ENCODE measurements at regions not wholly inside any gene's neighbourhood (a gene's known extent, or its start where the extent isn't known, plus 50 kb on each side); places are given as distances from the start of the nearest gene placed in this dataset.
"Not testable (repeated sequence)": the region's sequence is repeated elsewhere in the genome, so short reads cannot be mapped to it uniquely, and the experiment has no call there.

DNA sequence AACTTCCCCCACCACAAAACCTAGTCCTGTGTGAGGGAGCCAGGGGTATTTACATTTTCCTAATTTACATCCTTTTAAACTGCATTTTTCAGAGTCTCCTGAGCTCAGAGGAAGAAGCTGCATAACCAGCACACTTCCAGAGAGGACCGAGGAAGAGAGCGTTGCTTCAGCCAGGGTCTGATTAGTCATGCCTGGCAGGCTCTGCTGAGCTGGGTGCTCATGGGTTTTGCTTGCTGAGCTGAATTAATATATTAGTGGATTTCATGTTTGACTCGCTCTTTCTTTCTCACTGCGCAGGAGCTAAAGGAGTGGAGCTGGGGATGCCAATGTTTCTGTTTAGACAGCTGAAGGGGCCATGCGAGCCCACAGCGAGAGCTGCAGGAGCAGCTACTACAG lies 539.3 kb upstream of the B3GAT1 start:
- Mint-ChIP-seq H3K27me3 (peaks cover 7% of the 10 kb centered on the region), H3K27ac (no peak overlapping the region), H3K9me3 (ENCODE audit: low read depth) (no peaks in the 10 kb centered on the region), H3K4me1 (ENCODE audit: low read depth) (no peaks in the 10 kb centered on the region), H3K36me3 (no peaks in the 10 kb centered on the region), H3K4me3 (no peak overlapping the region)

DNA sequence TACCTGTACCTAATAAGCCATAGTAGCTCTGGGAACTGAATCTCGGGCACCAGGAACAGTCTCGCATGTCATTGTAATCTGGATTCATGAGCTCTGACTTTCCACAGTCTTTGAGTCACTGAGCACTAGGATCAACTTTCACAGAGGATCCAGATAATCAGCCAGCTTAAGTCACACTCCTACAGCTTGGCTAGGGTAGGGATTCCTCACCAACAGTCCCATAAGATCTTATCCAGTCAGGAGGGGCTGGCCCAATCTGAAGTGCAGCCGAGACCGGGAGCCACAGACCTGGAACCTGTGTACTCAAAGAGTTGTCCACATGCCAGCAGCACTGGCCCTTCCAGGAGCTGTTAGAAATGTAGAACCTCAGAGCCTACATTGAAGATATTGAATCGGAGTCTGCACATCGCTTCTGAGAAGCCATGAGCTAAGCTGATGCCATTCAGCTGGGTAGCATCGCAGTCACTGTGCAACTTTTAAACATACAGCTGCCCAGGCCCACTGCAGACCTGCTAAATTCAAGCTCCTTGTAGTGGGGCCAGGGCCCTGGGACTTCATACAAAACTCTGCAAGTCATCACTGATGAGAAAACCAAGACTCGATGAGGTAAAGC lies 538.8 kb upstream of the B3GAT1 start:
- no peaks in the 10 kb centered on the region for H3K9me3 Mint-ChIP-seq (ENCODE audit: low read depth)

DNA sequence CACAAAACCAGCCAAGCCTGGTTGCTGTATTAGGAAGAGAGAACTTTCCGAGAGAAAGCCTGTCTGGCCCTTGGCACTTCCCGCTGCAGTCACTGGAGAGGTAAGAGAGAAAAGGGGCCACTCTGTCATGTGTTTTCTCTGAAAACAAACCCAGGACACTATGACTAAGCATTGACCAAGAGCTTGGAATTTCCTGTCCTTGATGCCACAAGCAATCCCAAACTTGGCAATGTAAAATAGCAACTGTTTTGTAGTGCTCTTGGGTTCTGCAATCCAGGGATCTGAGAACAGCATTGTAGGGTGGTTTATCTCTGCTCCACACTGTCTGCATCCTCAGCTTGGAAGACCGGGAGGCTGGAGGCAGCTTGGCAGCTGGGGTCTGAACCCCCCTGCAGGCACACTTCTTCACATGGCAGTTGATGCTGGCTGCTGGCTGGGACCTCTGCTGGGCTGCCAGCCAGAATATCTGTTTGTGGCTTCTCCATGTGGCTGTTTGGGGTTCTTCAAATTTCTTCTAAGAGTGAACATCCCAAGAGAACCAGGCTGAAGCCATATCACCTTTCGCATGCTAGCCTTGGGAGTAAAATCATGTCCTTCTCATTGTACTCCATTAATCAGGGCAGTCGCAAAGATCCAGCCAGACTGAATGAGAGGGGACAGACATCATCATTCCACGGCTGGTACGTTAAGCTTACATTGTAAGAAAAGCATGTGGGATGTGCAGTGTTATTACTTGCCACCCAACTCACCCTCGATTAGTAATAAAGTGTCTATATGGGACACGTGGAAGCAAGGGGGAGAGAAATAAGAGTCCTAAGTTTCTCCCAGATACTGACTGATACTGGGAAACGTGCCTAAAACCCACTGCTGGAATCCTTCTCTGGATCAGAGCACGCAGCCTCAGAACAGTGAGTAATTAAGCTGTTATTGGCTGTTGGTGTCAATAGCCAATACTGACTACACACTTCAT lies 537.4 kb upstream of the B3GAT1 start:
- Mint-ChIP-seq H3K27ac (no peak overlapping the region), H3K36me3 (no peaks in the 10 kb centered on the region), H3K27me3 (peaks cover 7% of the 10 kb centered on the region), H3K4me1 (ENCODE audit: low read depth) (no peaks in the 10 kb centered on the region), H3K9me3 (ENCODE audit: low read depth) (no peaks in the 10 kb centered on the region), H3K4me3 (no peak overlapping the region)

More for the DNA sequence above, 538.8 kb upstream of the B3GAT1 start:
- Mint-ChIP-seq H3K27me3 (peaks cover 7% of the 10 kb centered on the region), H3K27ac (no peak overlapping the region), H3K4me3 (no peak overlapping the region), H3K4me1 (ENCODE audit: low read depth) (no peaks in the 10 kb centered on the region), H3K36me3 (no peaks in the 10 kb centered on the region)

DNA sequence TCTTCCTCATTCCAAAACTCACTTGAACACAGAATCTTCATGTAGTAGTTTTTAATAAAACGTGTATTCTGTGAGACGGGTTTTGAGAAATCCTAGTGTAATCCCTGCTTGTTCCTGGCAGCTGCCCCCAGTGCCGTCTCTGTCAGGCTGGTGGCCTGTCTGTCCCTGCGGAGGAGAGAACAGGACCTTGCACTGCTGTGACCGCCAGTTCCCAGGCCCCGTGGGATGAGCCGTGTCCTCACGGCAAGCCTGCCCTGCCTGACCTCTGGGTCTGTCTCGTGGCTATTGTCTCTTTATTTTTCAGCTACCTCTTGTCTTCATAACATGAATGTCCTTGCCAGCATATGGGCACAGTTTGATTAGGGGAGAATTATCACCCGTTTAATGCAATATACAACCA lies 535.5 kb upstream of the B3GAT1 start:
- Mint-ChIP-seq H3K27me3 (peaks cover 8% of the 10 kb centered on the region), H3K4me3 (no peak overlapping the region), H3K4me1 (ENCODE audit: low read depth) (no peaks in the 10 kb centered on the region), H3K36me3 (no peaks in the 10 kb centered on the region), H3K9me3 (ENCODE audit: low read depth) (no peaks in the 10 kb centered on the region), H3K27ac (no peak overlapping the region)

DNA sequence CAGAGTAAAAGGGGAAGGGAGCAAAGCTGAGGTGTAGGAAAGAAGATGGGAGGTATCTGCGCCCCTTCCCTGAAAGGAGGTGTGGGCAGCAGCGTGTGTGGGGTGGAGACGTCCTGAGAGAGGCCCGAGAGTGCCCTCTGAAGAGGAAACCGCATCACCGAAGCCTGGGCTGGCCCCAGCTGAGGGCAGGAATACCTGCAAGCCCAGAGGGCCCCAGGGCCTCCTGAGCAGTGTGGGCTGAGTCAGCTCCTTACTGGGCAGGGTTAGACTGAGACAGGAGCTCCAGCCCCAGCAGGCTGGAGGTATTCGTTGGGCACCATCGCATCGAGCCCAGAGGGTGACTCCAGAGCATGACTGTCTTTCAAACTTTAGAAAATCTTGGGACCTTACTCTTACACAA lies 534.0 kb upstream of the B3GAT1 start:
- Mint-ChIP-seq H3K9me3 (ENCODE audit: low read depth) (no peaks in the 10 kb centered on the region), H3K4me1 (ENCODE audit: low read depth) (no peaks in the 10 kb centered on the region), H3K36me3 (no peaks in the 10 kb centered on the region), H3K4me3 (no peak overlapping the region), H3K27ac (no peak overlapping the region), H3K27me3 (peaks cover 8% of the 10 kb centered on the region)

DNA sequence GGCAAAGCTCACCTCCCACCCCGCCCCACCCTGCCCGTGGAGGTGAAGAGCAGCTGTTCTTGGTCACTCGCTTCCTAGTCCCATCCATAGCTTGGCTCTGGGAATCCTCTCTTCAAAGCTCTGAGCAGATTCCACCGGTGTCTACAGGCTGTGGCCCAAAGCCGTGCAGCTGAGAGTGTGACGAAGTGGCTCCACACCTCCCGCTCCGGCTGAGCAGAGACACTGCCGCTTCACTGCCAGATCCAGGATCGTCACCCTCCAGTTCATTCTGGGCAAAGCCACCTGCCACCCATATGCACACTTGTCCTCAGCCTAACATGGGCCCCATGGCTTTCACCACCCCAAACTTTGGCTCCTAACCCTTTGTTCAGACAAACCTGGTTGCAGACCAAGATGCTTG lies 532.9 kb upstream of the B3GAT1 start:
- Mint-ChIP-seq H3K9me3 (ENCODE audit: low read depth) (no peaks in the 10 kb centered on the region), H3K27me3 (peaks cover 9% of the 10 kb centered on the region), H3K4me1 (ENCODE audit: low read depth) (no peaks in the 10 kb centered on the region), H3K27ac (no peak overlapping the region), H3K4me3 (no peak overlapping the region), H3K36me3 (no peaks in the 10 kb centered on the region)

DNA sequence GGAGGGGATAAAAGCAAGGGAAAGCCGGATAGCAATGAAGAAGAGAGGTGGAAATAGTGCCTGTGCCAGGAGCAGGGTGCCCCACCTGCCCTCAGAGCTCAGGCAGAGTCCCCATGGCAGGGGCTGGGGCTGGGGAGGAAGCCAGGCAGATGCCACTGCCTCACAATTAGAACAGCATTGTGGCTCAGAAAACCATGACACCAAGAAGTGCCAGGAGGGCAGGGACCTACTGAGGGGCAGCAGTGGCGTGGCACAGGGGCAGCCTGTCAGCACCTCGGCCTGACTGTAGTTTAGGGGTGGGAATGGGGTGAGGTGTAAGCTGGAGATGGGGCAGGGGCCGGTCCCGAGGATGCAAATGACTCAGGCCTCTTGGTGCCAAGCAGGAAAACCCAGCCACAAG lies 532.1 kb upstream of the B3GAT1 start:
- Mint-ChIP-seq H3K4me1 (ENCODE audit: low read depth) (no peaks in the 10 kb centered on the region), H3K36me3 (no peaks in the 10 kb centered on the region), H3K27me3 (peaks cover 9% of the 10 kb centered on the region), H3K4me3 (no peak overlapping the region), H3K9me3 (ENCODE audit: low read depth) (no peaks in the 10 kb centered on the region), H3K27ac (no peak overlapping the region)

DNA sequence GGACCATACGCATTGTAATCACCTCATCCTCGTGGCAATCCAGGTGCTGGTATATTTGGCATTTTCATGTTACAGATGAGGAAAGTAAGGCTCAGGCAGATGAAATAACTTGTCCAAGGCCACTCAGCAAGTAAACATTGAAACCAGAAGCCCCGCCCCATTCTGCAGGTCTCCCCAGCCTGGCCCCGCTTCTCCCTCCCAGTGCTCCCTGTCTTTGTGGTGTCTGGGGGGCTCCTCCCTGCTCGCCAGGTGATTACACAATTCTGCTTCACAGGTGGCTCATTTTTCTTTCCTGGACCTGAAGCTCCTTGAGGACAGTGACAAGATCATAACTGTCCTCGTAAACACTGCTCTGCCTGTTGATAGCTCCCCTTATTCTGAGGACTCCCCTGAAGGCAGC lies 531.5 kb upstream of the B3GAT1 start:
- Mint-ChIP-seq H3K4me1 (ENCODE audit: low read depth) (no peaks in the 10 kb centered on the region), H3K4me3 (no peak overlapping the region), H3K9me3 (ENCODE audit: low read depth) (no peaks in the 10 kb centered on the region), H3K27me3 (peaks cover 9% of the 10 kb centered on the region), H3K27ac (no peak overlapping the region), H3K36me3 (no peaks in the 10 kb centered on the region)

DNA sequence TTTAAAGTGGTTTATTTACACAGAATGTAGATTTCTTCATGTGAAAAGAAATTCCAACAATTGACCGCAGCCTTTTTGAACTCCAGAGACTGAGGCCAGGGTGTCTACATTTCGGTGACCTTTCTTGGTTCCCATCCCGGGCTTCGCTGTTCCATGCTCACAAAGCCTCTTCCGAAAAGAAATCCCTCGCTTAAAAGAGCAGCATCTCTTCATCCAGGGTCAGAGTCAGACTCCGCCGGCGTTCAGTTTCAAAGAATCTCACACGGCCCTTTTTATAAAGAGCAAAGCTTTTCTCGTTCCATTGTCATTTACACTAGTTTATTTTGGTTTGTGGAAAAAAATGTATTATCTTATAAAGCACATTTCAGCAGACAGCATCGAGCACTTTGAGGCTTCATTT lies 530.6 kb upstream of the B3GAT1 start:
- H3K27me3 Mint-ChIP-seq = peaks cover 8% of the 10 kb centered on the region
- no peaks in the 10 kb centered on the region for H3K9me3 Mint-ChIP-seq (ENCODE audit: low read depth)
- no peak overlapping the region for H3K27ac Mint-ChIP-seq
- H3K4me1 Mint-ChIP-seq (ENCODE audit: low read depth) = no peaks in the 10 kb centered on the region
- no peak overlapping the region for H3K4me3 Mint-ChIP-seq
- H3K36me3 Mint-ChIP-seq = no peaks in the 10 kb centered on the region

DNA sequence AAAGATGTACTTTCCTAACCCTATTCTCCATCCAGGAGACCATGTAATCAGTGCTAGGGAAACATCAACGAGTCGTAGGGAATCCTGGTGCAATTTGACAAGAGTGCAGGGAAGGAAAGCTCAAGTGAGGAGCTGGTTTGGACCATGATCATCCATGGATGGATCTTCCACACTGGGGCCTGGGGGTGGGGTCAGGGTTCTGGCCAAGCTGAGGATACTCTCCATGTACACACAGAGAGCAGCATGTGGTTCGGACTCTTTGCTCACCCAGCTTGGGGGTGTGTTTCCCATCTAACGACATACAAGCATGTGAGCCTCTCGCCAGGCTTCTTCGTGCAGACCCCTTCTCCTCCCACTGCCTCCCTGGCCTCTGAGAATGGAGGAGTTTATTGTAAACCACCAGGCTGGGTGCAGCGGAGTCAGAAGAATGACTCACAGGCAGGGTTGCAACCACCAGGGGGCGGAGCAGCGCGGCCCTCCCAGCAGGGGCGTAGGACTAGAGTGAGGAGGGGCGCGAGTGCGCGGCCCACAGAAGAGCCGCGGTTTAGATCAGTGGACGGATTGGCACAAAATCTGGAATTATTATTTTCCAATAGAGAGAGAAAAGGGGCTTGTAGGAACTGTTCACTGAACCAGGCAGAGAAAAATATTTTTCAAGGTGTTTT lies 530.0 kb upstream of the B3GAT1 start:
- H3K4me3 Mint-ChIP-seq; H3K9me3 Mint-ChIP-seq (ENCODE audit: low read depth); H3K27ac Mint-ChIP-seq; H3K27me3 Mint-ChIP-seq; H3K4me1 Mint-ChIP-seq (ENCODE audit: low read depth); H3K36me3 Mint-ChIP-seq: not testable (repeated sequence)

DNA sequence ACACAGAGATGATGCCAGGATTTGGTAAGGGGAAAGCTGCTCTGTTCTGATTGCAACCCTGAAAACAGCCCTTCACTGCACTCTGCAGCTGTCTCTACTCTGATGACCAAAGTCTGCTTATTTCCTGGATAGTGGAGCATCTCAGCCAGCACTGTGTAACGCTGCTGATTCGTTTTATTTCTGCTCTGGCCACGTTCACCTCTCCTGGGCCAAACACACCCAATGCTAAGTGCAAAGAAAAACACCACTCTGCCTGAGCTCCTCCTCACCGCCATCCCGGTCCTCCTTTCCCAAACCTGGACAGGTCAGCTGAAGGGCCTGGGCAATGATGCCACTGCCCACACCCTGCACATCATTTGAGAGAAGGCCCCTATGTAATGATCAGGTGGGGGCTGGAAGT lies 529.3 kb upstream of the B3GAT1 start:
- Mint-ChIP-seq H3K9me3 (ENCODE audit: low read depth) (no peaks in the 10 kb centered on the region), H3K27ac (no peak overlapping the region), H3K4me1 (ENCODE audit: low read depth) (no peaks in the 10 kb centered on the region), H3K36me3 (no peaks in the 10 kb centered on the region), H3K4me3 (no peak overlapping the region), H3K27me3 (peaks cover 5% of the 10 kb centered on the region)

DNA sequence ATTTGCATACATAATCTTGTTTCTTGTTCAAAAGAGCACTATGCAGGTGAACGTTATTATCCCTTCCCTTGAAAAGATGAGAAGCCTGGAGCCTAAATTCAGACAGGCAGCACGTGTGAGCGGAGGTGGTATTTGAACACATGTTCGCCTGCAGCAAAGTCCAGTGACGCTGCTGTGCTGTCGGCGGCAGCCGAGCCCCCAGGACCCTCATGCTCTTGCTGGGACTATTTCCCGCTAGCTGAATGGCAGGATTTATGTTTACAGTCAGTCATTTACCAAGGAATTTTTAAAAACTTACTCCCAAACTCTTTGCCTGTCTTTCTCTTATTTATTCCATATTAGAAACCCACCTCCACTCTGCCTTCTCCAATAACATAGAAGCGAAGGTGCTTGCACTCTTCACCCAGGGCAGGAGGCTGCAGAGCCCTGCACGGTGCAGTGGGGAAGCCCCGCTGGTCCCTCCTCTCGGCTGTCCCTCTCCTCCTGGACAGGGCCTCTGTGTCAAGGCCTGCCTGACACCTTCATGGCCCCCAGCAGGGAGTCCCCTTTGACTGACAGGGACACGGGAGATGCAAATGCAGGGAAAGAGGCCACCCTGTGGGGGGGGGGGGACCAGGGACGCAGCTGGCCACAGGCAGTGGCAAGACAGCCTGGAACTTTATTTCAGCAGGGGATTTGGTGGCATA lies 528.5 kb upstream of the B3GAT1 start:
- Mint-ChIP-seq H3K27ac (no peak overlapping the region), H3K4me3 (no peak overlapping the region), H3K36me3 (no peaks in the 10 kb centered on the region), H3K27me3 (peaks cover 5% of the 10 kb centered on the region), H3K9me3 (ENCODE audit: low read depth) (no peaks in the 10 kb centered on the region), H3K4me1 (ENCODE audit: low read depth) (no peaks in the 10 kb centered on the region)

DNA sequence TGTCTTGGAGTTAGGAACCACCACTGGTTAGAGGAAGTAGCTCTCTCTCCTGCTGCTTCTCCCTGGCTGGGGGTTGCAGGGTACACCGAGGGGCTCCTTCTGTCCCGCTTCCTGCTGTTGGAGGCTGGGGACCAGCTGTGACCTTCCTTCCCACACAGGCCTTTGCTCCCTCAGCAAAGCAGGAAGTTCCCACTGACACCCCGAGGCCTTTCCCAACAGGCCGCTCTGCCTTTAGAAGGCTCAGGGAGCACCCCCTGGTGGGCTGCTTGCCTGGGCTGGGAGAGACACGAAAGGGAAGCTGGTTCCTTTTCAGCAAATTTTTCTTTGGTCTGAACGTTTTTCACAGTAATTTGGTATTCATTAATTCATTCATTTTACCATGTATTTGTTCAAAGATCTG lies 527.9 kb upstream of the B3GAT1 start:
- H3K4me1 Mint-ChIP-seq (ENCODE audit: low read depth) = no peaks in the 10 kb centered on the region
- no peak overlapping the region for H3K27ac Mint-ChIP-seq
- no peaks in the 10 kb centered on the region for H3K9me3 Mint-ChIP-seq (ENCODE audit: low read depth)
- no peak overlapping the region for H3K4me3 Mint-ChIP-seq
- no peaks in the 10 kb centered on the region for H3K36me3 Mint-ChIP-seq
- peaks cover 5% of the 10 kb centered on the region for H3K27me3 Mint-ChIP-seq

DNA sequence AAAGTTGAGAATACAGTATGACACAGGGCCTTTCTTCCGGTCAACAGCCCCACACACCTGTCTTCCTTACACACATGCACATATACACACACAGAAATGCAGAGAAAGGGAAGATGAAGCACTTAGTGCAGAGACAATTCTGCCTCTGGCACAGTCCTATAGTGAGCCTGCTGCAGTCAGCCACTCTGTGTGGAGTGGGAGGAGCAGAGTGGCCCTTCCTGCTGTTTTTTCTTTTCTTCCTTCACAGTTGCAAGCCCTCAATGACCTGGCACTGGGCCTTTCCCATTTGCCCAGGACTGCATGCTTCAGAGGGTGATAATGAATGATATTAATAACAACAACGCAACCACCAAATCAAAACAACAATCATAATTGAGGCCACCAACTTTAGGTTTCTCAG lies 527.0 kb upstream of the B3GAT1 start:
- H3K9me3 Mint-ChIP-seq (ENCODE audit: low read depth) = no peaks in the 10 kb centered on the region
- peaks cover 5% of the 10 kb centered on the region for H3K27me3 Mint-ChIP-seq
- H3K4me3 Mint-ChIP-seq = no peak overlapping the region
- no peaks in the 10 kb centered on the region for H3K36me3 Mint-ChIP-seq
- H3K4me1 Mint-ChIP-seq (ENCODE audit: low read depth) = no peaks in the 10 kb centered on the region
- H3K27ac Mint-ChIP-seq = no peak overlapping the region

DNA sequence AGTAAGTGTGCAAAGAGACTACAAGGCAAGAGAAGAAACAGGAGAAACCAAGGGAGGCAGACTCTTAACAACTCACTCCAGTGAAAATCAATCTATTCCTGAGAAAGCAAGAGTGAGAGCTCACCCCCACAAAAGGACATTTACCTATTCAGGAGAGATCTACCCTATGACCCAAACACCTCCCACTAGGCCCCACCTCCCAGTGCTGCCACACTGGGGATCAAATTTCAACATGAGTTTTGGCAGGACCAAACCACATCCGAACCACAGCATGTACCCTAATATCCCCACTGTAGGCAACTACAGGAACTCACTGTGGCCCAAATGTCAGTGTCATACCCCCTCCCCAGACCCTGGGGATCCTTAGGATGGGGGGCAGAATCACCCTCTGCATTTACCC lies 526.2 kb upstream of the B3GAT1 start:
- Mint-ChIP-seq H3K4me3 (no peak overlapping the region), H3K36me3 (no peaks in the 10 kb centered on the region), H3K27me3 (peaks cover 8% of the 10 kb centered on the region), H3K27ac (no peak overlapping the region), H3K9me3 (ENCODE audit: low read depth) (no peaks in the 10 kb centered on the region), H3K4me1 (ENCODE audit: low read depth) (no peaks in the 10 kb centered on the region)

Measured in activated naive CD8-positive, alpha-beta T cell (primary cell).